Renal cortex interstitium (tissue), 11 donors: ENCODE measurements at regions not wholly inside any gene's neighbourhood (a gene's known extent, or its start where the extent isn't known, plus 50 kb on each side); places are given as distances from the start of the nearest gene placed in this dataset.

Experiments used
- DNase-seq, 11 donors: peaks; one replicate each; pipeline ENCODE4 v3.0.0-alpha.2; 2013; ENCODE audit warnings: low read depth in 9 of 11, low spot score in 4 of 11; ENCODE audit errors: extremely low read depth in 1 of 11

DNA sequence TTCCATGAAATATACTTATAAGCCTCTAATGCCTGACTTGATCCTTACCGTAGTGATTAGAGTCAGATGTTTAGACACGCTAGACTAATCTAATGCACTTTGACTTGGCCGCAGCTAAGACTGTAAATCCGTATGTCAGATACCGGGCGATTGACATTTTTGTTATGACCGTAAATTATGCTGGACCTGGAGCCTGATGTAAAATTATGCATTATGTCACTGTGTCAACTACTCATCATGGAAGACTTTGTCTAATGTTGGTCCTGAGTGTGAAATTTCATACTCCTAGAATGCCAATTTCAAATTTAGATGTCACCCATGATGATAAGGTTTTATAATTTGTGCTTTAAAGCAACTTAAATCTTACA, 123.6 kb upstream of the LIMCH1 start:
- DNase-seq, result no peak

DNA sequence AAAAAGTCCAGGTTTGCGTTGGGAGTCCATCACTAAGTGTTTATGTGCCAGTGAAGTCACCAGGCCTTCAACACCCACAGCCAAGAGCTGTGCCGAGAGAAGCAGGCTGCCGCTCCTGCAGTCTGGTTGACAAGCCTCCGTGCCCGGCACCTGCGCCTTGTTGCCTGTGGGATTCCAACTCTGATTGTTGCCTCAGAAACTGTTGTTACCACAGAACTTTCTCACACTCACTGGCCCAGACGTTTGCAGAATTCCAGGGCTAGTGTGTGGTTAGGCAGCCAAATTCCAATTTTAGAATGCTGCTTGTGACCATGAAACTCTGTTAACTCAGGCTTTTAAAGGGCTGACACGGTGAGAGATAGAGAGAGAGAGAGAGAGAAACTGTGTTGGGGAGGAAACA, 119.5 kb upstream of the LIMCH1 start:
- DNase-seq, result no peak

DNA sequence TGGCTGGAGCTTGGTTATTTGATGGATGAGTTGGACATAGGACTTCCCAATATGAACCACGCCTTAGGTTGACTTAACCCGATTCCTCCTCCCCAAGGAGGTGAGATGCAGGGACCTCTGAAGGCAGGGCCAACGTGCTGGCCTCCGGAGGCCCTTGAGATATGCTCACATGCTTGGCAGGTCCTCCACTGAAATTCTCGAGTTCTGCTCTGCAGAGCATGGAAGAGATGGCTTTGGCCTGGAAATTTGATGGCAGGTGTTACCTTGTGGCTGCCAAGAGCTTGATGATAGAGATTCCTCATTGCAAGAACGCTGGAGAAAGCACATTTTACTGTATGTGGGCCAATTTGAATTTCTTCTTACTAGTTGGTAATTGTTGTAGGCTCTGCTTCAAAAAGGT, 117.4 kb upstream of the LIMCH1 start:
- DNase-seq, result no peak

DNA sequence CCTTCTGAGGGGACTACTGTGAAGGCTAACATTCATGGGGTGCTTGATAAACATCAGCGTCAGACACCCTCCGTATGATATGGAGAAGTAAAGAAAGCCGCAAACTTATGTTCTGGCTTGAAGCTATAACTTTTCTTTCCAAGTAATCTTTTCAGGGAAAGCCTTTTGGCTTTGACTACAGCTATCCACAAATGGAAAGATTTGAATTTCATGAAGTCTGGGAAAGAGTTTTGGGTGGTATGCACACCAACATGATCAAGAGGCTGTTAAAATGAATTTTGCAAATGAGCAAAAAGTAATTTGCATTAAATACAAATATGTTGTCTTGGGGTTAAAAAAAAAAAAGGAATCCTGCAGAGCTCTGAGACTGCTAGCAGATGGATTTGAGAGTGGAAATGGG, 114.8 kb upstream of the LIMCH1 start:
- no peak for DNase-seq

DNA sequence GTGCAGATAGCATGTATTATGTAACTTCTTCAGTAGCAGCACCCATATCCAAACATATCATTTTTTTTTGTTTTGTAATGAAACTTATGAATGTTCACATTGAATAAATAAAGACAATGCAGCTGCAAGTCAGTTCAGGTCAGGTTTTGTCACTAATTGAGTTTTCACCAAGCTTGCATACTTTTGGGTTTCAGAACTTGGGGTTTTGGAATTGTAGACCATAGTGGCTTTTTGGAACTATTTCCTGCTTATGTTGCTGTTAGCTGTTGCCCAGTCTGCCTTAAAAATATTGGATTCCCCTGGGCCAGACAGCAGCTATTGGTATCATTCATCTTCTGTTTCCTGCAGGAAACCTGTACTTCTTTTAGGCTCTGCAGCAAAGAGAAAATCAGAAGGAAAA, 113.4 kb upstream of the LIMCH1 start:
- DNase-seq, result no peak

DNA sequence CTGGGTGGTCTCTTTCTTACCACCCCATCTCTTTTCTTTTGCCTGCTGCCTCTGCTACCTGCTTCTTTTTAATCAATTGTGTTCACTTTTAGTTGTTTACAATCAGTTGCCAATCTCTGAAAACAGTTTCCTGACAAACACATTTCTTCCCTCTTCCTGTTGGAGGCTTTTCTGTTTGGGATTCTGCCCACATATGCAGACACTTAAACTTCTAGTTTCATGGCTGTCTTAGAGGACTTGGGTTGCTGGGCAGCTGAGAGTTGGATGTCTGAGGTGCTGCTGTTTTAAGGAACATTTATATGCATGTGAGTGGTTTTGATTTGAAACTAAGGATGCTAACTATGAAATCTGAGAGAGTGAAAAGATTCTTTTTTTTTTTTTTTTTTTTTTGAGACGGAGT, 112.3 kb upstream of the LIMCH1 start:
- no peak for DNase-seq

DNA sequence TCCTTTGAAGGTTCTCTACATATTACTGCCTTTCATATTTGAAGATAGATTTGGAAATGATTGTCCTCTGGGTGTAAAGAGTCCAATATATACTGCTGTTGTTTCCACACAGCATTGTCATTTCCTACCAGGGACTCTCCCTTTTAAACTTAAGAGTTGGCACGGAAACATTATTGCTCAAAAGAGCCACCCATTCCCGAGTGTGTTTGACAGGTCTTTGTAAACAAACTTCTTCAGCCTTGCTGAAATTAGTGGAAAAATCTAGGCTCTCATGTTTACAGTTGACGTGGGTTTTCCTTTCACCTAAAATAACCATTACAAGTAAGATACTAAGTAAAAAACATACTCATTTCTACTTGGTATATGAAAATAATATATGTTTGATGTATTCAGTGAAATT, 111.4 kb upstream of the LIMCH1 start:
- DNase-seq, result no peak

DNA sequence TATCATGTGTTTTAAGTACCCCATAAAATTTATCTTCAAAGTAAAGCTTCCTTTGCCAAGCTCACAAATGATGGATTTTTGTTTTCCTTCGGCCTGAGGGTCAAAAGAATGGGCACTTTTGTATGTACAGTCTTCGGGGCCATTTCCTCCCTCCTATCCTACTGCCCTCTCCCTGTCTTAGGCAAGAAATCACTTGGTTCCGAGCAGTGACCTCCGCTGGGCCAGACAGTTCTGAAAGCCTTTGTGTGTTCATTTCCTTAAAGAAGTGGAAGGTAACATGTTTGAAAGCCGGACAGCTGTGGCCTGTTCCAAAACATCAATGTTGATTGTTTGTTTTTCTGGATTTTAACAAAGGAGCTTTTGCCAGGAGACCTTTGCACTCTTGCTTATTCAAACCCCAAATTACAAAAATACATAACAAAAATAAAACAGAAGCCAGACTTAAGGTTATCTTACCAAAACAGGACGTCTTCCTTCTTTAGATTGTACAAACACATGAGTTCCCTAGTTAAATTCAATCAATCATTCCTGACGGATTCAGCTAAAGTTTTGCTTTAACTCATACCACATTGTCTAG, 110.6 kb upstream of the LIMCH1 start:
- peak in 9 of 11 donors; percentile 24 to 55 (median 34) for DNase-seq

DNA sequence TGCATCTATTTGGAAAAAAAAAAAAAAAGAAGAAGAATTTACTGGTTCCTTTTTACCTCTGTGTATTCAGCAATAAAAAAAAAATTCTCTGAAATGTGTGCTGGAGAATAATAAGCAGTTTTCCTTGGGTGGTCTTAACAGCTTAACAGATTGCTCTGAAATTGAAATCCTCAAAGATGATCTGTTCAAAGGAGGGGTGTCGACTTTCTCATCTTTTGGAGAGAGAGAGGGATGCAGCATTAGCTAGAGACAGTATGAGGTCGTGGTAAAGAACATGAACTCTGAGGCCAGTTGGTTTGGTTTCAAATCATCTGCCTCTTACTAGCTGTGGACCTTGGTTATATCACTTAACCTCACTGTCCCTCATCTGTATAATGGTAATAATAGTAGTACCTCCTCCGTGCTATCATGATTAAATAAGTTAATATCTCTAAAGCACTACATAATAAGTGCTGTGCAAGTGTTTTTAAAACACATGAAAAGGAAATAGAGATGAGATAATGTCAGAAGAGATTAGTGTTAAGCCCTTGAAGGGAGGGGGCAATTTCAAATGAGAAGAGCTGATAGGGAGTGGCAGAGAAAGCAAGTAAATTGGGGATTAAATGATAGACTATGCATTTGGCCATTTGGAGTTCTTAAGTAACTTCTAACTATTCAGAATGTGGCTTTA, 109.9 kb upstream of the LIMCH1 start:
- DNase-seq, result no peak

DNA sequence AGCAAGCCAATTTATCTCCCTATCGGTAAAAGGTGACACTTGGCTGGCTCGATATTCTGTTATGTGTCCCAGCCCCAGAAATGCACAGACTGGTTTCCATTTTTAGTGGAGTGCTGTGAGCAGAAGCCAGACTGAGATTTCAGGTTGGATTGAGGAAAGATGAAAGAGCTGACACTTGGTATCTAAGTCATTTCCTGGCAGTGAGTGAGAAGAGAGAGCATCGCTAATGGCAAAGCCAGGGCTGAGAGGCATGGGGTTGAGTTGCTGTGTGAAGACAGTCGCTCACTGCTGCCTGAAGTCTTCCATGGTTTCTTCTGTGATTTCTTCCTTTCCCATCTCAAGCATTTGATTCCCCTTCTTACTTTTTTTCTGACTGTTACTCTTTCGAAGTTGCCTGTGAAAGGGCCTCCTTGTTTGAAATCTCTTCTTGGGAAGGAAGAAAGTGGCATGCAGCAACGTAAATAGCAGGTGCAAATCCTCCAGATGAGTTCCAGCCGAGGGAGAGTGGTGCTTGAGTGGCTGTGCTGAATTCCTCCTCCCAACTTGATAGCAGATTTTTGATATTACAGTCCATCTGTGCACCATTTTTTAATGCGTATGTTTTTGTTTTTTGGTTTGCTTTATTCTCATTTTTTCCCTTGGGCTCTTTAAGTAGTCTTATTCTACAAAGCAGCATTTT, 109.2 kb upstream of the LIMCH1 start:
- DNase-seq, result no peak

DNA sequence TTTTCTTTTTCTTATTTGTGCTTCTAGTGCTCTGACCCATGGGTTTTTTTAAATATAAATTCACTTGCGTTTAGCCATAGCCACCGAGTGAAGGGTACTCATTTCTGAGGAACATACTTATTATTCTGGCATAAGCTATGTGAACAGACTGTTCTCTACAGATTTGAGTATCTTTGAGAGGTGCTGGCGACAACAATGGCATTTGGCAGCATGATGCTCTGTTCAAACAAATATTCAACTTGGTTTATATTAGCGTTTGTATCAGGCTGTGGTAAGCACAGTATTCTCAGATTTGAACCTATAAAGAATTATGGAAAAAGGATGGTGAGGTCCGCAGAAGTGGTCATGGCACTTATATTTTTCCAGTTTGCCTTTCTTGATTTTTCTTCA, 108.7 kb upstream of the LIMCH1 start:
- no peak for DNase-seq

DNA sequence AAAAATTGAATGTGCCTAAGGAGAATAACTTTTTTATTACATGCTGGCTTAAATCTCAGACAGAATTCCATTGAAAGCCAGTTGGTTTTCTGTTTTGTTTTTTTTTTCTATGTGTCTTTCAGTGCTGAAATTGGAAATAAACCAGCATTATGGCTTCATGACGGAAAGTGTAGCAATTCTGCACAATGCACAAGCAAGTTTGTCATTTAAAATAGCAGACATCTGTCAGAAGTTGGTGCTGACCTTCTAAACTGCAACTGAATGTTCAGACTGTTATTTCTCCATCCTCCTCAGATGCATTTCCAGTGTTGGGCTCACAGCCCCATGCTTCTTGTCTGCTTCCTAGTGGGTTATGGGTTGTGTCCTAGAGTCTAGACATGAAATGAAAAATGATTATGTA, 107.2 kb upstream of the LIMCH1 start:
- no peak for DNase-seq

DNA sequence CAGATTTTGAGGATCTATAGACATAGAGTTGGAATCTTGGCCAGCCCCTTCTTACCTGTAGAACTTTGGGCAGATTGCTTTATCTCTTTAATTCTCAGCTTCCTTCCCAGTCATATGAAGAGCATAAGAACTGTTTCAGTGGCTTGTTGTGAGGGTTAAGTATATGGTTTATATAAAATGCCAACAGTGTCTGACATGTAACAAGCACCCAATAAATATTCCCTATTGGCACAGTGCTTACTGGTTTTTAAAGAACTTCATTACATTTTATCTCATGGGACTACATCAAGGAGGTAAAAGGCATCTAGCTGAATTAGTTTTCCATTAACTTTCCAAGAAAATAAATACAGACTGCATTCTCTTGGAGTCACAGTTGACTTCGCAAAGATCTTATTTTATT, 106.7 kb upstream of the LIMCH1 start:
- DNase-seq, result no peak

DNA sequence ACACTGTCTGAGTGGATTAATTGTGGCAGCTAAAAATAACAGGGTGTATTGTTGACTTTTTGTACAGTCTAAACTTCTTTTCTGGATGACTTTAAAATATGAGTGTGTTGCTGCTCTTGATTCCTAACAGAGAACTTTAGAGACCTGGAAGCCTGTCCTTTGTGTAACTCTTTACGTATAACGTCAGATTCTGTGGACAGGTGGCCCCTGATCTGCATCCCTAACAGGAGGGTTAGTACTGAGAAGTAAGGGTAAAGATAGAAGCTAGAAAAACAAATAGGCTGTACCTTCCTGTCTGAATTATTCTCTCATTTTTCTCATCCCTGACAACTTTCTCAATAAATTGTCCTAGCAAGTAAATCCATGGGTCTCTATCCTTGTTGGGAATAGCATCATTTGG, 105.7 kb upstream of the LIMCH1 start:
- DNase-seq, result no peak

DNA sequence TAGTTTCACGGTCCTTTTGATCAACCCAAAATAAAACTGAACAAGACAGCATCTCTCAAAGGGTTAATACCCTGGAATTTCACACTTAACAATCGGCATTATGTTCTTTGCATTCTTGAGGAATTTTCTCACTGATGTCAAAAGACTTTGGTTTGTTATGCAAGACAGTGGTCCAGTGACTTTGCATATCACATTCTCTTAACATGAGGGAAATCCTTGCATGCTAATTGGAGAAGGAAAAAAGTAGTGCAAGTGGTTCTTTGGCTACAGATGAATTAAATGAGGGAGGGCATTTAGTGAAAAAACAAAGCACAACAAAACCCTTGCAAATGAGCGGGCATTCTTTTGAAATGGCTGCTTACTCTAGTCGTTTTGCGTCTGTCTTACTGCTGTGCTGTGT, 105.1 kb upstream of the LIMCH1 start:
- no peak for DNase-seq

DNA sequence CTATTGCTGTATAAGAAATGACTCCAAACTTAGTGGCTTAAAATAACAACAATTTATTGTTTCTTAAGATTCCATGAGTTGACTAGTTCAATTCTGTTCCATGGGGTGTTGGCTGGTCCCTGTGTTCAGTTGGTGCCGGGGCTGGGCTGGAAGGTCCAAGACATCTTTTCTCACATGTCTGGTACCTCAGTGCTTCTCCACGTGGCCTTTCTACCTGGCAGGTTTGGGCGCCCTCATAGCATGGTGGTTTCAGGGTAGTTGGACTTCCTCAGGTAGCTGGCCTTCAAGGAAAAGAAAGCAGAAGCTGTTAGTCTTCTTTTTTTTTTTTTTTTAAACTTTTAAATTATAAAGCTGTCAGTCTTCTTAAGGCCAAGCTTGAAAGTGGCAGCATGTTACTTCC, 104.6 kb upstream of the LIMCH1 start:
- no peak for DNase-seq

DNA sequence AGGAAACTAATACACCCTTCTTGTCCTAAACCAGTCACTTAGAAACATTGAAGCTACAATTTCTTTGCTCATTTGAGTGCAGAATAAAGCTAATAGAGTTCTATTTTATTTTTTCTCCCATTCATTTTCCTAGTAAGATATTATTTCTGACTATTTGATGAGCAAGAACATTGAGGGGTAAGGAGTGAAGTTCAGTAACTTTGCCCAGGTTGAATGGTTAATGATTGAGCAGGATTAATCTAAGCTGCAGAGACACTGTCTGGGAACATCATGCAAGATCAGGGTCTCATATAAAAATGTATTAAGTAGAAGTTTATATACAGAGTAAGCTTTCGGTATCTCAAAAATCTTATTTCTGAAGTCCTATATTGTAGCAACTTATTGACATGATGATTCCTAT, 102.4 kb upstream of the LIMCH1 start:
- DNase-seq, result no peak

DNA sequence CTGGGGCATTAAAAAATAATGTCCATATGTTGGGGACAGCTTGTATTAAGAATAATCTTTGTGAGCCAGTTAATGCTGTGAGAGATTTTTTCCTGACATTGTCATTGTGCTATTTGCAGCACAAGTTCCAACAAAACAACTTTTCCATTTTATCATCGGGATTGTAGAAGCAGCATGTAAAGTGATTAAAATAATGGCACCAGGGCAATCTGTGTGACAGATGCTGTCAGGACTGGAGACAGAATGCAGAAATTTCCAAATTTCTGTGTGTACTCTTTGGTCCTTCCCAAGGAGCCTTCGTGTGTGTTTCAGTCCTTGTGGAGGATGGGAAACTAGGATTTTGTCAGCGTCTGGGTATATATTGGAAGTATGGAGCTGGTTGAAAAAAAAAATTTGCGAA, 101.5 kb upstream of the LIMCH1 start:
- DNase-seq, result no peak

DNA sequence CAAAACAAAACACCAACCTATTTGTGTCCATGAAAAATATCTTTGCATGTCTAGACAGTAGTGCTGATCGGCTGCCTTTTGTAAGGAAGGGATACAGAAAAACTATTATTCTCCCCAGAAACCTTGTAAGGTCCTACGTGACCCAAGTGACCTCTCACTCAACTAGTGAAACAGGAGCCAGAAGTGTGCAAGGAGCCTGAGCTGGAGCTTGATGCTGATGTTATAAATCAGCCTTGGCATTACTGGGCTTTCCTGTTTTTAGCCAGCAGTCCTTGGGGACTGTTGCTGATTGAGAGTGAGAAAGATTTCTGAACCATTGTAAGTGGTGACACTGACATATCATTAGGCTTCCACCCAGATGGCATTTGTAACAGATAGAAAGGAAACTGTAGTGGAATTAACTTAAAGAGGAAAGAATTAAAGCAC, 100.8 kb upstream of the LIMCH1 start:
- DNase-seq, result peak; percentile 27 to 71 (median 53)

DNA sequence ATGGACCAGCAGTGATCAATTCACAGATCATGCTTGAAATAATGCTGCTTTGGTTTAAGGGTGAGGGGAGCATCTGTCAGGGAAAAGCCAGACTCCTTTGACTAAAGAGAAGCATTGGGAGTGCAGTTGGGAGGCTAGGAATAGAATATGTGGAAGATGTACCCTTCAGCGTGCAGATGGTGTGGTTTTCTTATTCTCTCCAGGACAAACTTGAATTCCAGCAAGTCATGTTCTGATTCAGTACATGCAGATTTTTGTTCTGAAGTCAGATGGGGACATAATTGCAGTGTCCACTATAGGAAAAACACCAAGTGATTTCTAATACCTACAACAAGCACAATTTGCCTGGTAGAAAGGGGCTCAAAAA, 99.0 kb upstream of the LIMCH1 start:
- DNase-seq, result no peak

DNA sequence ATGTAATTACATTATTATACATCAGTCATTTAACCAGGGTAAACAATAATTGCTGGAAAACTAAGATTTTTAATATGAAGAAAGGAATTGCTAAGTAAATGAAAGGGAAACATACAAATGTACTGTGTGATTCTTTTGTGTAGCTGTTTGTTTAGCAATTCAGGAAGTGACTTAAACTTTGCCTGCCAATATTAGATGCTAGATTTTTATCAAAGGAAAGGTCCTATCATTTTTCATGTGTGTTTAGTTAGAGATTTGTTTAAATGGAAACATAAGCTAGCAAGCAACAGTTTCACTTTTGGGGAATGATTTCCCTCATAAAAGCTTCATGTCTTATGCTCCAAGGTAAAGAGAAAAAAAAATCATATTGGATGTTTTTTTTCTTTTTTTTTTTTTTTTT, 95.1 kb upstream of the LIMCH1 start:
- DNase-seq, result no peak
